ENCODE measurements at regions not wholly inside any gene's neighbourhood (a gene's known extent, or its start where the extent isn't known, plus 50 kb on each side); places are given as distances from the start of the nearest gene placed in this dataset.
"Not testable (repeated sequence)": the region's sequence is repeated elsewhere in the genome, so short reads cannot be mapped to it uniquely, and the experiment has no call there.

- no peak for DNase-seq
These were observed 116.1 kb downstream of the CYP26B1 start for GRCh38 chr2:72031346-72032110.

GRCh38 chr2:72028996-72029395 is 118.7 kb downstream of the CYP26B1 start:
- DNase-seq: no peak

- DNase-seq: no peak
These were observed 119.2 kb downstream of the CYP26B1 start for GRCh38 chr2:72028351-72028995.

- no peak for DNase-seq
These were observed 120.1 kb downstream of the CYP26B1 start for GRCh38 chr2:72027426-72028161.

GRCh38 chr2:72026819-72027425 is 120.7 kb downstream of the CYP26B1 start:
- no peak for DNase-seq

GRCh38 chr2:72024451-72025175 is 123.0 kb downstream of the CYP26B1 start:
- no peak for DNase-seq

- no peak for DNase-seq
These were observed 123.8 kb downstream of the CYP26B1 start for GRCh38 chr2:72023678-72024390.

- DNase-seq: not testable (repeated sequence)
These were observed 126.3 kb downstream of the CYP26B1 start for GRCh38 chr2:72021371-72021770.

GRCh38 chr2:72015266-72015665 is 132.4 kb downstream of the CYP26B1 start:
- no peak for DNase-seq

- no peak for DNase-seq
These were observed 132.8 kb downstream of the CYP26B1 start for GRCh38 chr2:72014831-72015230.

- DNase-seq: no peak
These were observed 133.9 kb downstream of the CYP26B1 start for GRCh38 chr2:72013726-72014125.

- DNase-seq: no peak
These were observed 134.6 kb downstream of the CYP26B1 start for GRCh38 chr2:72012886-72013574.

GRCh38 chr2:72011791-72012190 is 135.9 kb downstream of the CYP26B1 start:
- DNase-seq: no peak

- no peak for DNase-seq
These were observed 136.3 kb downstream of the CYP26B1 start for GRCh38 chr2:72011370-72011689.

GRCh38 chr2:72010647-72011369 is 136.9 kb downstream of the CYP26B1 start:
- DNase-seq: no peak

GRCh38 chr2:72008608-72009007 is 139.1 kb downstream of the CYP26B1 start:
- DNase-seq: no peak

- no peak for DNase-seq
These were observed 140.3 kb downstream of the CYP26B1 start for GRCh38 chr2:72007402-72007801.

GRCh38 chr2:72006188-72006736 is 141.4 kb downstream of the CYP26B1 start:
- no peak for DNase-seq

- no peak for DNase-seq
These were observed 142.7 kb downstream of the CYP26B1 start for GRCh38 chr2:72004976-72005375.

- DNase-seq: no peak
These were observed 143.3 kb downstream of the CYP26B1 start for GRCh38 chr2:72004201-72004915.

Data from CD4-positive, alpha-beta T cell treated with Interferon gamma for 1 hour (primary cell).